Muscle of leg (tissue), 3 donors: ENCODE measurements at regions not wholly inside any gene's neighbourhood (a gene's known extent, or its start where the extent isn't known, plus 50 kb on each side); places are given as distances from the start of the nearest gene placed in this dataset.

Source experiments
- DNase-seq: peaks from one replicate; pipeline ENCODE4 v3.0.0; 2013
- H3K27ac ChIP-seq: one replicate; pipeline ENCODE4 v1.5.1; 2013; ENCODE audit warnings: mild to moderate bottlenecking, low read length, control low read depth
- H3K27me3 ChIP-seq: one replicate; pipeline ENCODE4 v1.6.1; 2013; ENCODE audit warnings: low read length; ENCODE audit not compliant: control insufficient read depth, insufficient read depth
- H3K36me3 ChIP-seq: one replicate; pipeline ENCODE4 v1.6.1; 2013; ENCODE audit warnings: low read length; ENCODE audit not compliant: control insufficient read depth, insufficient read depth
- H3K4me1 ChIP-seq: one replicate; pipeline ENCODE4 v1.6.1; 2013; ENCODE audit warnings: low read length; ENCODE audit not compliant: control insufficient read depth, insufficient read depth
- H3K4me3 ChIP-seq: one replicate; pipeline ENCODE4 v1.5.1; 2013; ENCODE audit warnings: low read length, control low read depth
- H3K9me3 ChIP-seq: replicated peaks from 2 replicates; pipeline ENCODE4 v1.6.1; 2013; ENCODE audit warnings: low read depth, low read length; ENCODE audit not compliant: control insufficient read depth
- WGBS: methylation state at CpG from one replicate; pipeline ENCODE4 v1.1.5; 2013; ENCODE audit warnings: missing lambda C conversion rate; ENCODE audit not compliant: insufficient coverage; 5-methylcytosine and 5-hydroxymethylcytosine counted together

DNA sequence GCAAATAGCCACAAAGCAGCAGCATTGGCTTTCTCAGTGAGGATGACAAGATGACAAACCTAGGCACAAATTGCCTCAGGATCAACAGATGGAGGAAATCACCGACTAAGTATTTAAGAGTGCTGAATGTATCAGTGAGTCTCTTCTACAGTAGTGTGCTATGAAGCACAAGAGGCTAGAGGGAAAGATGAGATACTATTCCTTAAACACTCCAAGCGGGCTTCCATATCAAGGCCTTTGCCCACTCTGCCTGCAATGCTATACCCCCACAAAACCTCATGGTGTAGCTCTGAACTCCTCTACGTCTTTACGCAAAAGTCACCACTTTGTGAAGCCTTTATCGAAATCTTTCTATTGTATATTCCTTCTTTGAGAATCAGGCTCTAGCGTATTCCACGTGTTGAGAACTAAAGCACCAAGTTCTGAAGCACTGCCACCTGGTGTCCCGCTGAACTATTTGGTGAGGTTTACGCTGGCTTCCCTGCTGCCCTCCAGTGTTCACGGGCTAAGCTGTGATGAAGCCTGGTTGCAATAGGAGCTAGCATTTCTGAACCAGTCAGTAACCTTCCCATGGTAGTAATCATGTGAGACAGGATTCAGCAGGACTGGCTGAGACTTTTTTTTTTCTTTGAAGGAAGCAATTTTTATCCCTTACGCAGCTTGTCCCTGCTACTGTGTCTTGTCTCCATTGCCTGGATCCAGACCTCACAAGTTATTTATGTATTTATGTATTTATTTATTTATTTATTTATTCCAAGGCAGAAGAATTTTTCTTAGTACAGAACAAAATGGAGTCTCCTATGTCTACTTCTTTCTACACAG is 426.5 kb upstream of the OR4E1 start:
- 25% methylated on average over 7 of the region's 11 CpGs for WGBS
- no peaks in the 10 kb centered on the region for H3K36me3 ChIP-seq
- no peaks in the 10 kb centered on the region for H3K27me3 ChIP-seq
- no peak overlapping the region for H3K4me3 ChIP-seq
- no peak overlapping the region for H3K27ac ChIP-seq
- peak; percentile 74 for DNase-seq
- no peaks in the 10 kb centered on the region for H3K9me3 ChIP-seq
- no peaks in the 10 kb centered on the region for H3K4me1 ChIP-seq

GRCh38 chr14:22098435-22098834 is 424.8 kb upstream of the OR4E1 start:
- no peaks in the 10 kb centered on the region for H3K27me3 ChIP-seq
- H3K36me3 ChIP-seq: no peaks in the 10 kb centered on the region
- H3K27ac ChIP-seq: no peak overlapping the region
- DNase-seq: no peak
- no peaks in the 10 kb centered on the region for H3K4me1 ChIP-seq
- no peak overlapping the region for H3K4me3 ChIP-seq
- no peaks in the 10 kb centered on the region for H3K9me3 ChIP-seq

DNA sequence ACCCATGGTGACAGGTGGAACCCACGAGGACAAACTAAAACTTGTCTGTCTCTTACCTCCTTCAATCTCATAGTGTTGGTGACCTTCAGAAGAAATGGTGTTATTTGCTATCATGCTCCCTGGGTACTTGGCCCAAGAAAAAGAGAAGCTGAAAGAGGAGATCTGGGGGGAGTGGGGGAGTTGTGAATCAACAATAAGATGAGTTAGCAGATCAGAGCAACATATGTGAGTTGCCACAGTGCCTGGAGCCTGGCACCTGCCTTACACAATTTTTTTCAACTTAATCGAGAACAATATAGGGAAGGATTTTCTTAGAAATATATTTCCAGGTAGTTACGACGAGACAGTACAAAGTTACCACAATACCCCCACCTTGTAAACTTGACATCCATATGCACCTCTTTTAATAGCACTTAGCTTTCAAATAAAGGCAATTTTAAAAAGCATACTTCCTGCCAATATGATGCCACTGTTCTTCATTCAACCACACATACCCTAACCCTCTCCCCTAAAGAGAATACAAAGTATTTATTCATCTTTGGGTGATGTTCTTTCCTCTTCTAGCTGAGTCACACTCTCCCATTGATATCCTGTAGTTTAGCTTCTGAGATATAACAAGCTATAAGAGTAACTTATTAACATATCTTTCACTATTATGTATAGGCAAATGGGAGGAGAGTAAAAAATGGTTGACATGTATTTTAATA is 424.1 kb upstream of the OR4E1 start:
- H3K27ac ChIP-seq: no peak overlapping the region
- no peaks in the 10 kb centered on the region for H3K9me3 ChIP-seq
- H3K27me3 ChIP-seq: no peaks in the 10 kb centered on the region
- DNase-seq: no peak
- H3K4me1 ChIP-seq: no peaks in the 10 kb centered on the region
- no peak overlapping the region for H3K4me3 ChIP-seq
- H3K36me3 ChIP-seq: no peaks in the 10 kb centered on the region
- WGBS: 55% methylated on average over 2 of the region's 4 CpGs

- 33% methylated on average over 2 of the region's 5 CpGs for WGBS
These were observed 423.5 kb upstream of the OR4E1 start for GRCh38 chr14:22097072-22097471.

GRCh38 chr14:22096514-22096895 is 422.9 kb upstream of the OR4E1 start:
- H3K4me1 ChIP-seq: no peaks in the 10 kb centered on the region
- no peaks in the 10 kb centered on the region for H3K36me3 ChIP-seq
- no peaks in the 10 kb centered on the region for H3K9me3 ChIP-seq
- H3K27me3 ChIP-seq: no peaks in the 10 kb centered on the region
- 32% methylated on average over 3 of the region's 4 CpGs for WGBS
- no peak overlapping the region for H3K27ac ChIP-seq
- H3K4me3 ChIP-seq: no peak overlapping the region
- no peak for DNase-seq

More at GRCh38 chr14:22097072-22097471, 423.5 kb upstream of the OR4E1 start:
- no peaks in the 10 kb centered on the region for H3K4me1 ChIP-seq
- H3K27me3 ChIP-seq: no peaks in the 10 kb centered on the region
- no peak overlapping the region for H3K4me3 ChIP-seq
- no peak overlapping the region for H3K27ac ChIP-seq
- no peaks in the 10 kb centered on the region for H3K9me3 ChIP-seq
- DNase-seq: no peak
- H3K36me3 ChIP-seq: no peaks in the 10 kb centered on the region

DNA sequence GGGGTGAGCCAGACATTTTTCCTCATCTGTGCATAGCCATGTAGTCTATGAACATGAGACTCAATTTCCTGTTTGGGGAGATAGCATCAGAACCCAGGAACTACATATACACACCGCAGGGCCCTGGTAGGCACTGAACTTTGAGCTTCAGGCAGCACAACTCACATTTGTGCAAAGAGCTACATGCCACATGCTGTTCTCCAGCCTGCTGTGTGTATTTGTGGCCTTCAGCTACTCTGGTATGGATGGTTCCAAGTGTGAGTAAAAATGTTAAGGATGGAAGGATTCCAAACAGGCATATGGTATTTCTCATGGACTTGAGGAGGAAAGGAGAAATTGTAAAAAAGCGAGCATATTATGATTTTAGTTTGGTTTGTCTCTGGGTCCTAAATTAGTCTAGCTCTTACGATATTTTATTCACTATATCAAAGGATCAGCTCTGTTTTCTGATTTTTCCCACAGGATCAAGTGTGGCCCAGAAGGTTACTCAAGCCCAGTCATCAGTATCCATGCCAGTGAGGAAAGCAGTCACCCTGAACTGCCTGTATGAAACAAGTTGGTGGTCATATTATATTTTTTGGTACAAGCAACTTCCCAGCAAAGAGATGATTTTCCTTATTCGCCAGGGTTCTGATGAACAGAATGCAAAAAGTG is 422.4 kb upstream of the OR4E1 start:
- H3K4me3 ChIP-seq: no peak overlapping the region
- no peaks in the 10 kb centered on the region for H3K36me3 ChIP-seq
- 55% methylated on average over 2 of the region's 4 CpGs for WGBS
- H3K27me3 ChIP-seq: no peaks in the 10 kb centered on the region
- DNase-seq: peak; percentile 32
- H3K4me1 ChIP-seq: no peaks in the 10 kb centered on the region
- H3K9me3 ChIP-seq: no peaks in the 10 kb centered on the region
- H3K27ac ChIP-seq: no peak overlapping the region

DNA sequence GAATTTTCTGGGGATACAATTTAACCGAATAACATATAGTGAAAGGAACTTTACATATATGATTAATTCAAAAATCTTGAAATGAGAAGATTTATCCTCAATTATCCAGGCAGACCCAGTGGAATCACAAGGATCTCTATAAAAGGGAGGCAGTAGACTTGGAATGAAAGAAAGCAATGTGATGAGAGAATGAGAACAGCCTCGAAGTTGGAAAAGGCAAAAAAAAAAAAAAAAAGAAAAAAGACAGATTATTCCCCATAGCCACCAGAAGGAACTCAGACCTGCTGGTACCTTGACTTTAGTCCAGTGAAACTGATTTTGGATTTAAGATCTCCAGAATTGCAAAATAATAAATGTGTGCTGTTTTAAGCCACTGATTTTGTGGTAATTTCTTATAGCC is 416.3 kb upstream of the OR4E1 start:
- no CpG with 5 or more reads among the region's 2 CpGs for WGBS

GRCh38 chr14:22088614-22089342 is 415.2 kb upstream of the OR4E1 start:
- H3K4me1 ChIP-seq: no peaks in the 10 kb centered on the region
- H3K27me3 ChIP-seq: no peaks in the 10 kb centered on the region
- no peak overlapping the region for H3K4me3 ChIP-seq
- no peaks in the 10 kb centered on the region for H3K9me3 ChIP-seq
- no CpG with 5 or more reads among the region's 2 CpGs for WGBS
- no peaks in the 10 kb centered on the region for H3K36me3 ChIP-seq
- H3K27ac ChIP-seq: no peak overlapping the region
- peak; percentile 50 for DNase-seq

More for the DNA sequence above, 416.3 kb upstream of the OR4E1 start:
- Histone ChIP-seq H3K27me3 (no peaks in the 10 kb centered on the region), H3K9me3 (no peaks in the 10 kb centered on the region), H3K4me1 (no peaks in the 10 kb centered on the region), H3K27ac (no peak overlapping the region), H3K4me3 (no peak overlapping the region), H3K36me3 (no peaks in the 10 kb centered on the region)
- no peak for DNase-seq

DNA sequence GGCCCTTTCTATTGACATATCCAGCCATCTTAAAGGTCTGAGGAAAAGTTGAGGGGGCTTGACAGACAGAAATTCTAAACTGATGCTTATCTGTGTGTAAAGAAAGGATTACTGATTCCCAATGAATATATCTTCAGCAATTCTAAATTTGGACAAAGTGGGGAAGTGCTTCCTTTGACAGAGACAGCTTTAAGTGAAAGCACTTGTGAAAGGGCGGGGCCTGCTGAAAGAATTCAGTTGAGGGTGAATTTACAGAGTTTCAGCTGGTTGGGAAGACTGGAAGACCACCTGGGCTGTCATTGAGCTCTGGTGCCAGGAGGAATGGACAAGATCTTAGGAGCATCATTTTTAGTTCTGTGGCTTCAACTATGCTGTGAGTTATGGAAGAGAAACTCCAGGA is 412.5 kb upstream of the OR4E1 start:
- H3K9me3 ChIP-seq: no peaks in the 10 kb centered on the region
- H3K27me3 ChIP-seq: no peaks in the 10 kb centered on the region
- H3K36me3 ChIP-seq: no peaks in the 10 kb centered on the region
- WGBS: 83% methylated on average over 1 of the region's 1 CpG
- no peak overlapping the region for H3K4me3 ChIP-seq
- H3K27ac ChIP-seq: no peak overlapping the region
- no peaks in the 10 kb centered on the region for H3K4me1 ChIP-seq
- DNase-seq: no peak
